GM18502 (cell line): ENCODE measurements at regions not wholly inside any gene's neighbourhood (a gene's known extent, or its start where the extent isn't known, plus 50 kb on each side); places are given as distances from the start of the nearest gene placed in this dataset.

Source experiments
- ATAC-seq: cut with Tn5 transposase; IDR thresholded peaks from one replicate; pipeline ENCODE4 v1.9.1; 2021; ENCODE audit warnings: mild to moderate bottlenecking; ENCODE audit not compliant: unreplicated experiment, poor library complexity

GRCh38 chr11:129324533-129325175, 51.0 kb upstream of the BARX2 start:
- no peak for ATAC-seq

- ATAC-seq: no peak
Measured at GRCh38 chr11:129323896-129324502, 51.6 kb upstream of the BARX2 start.

DNA sequence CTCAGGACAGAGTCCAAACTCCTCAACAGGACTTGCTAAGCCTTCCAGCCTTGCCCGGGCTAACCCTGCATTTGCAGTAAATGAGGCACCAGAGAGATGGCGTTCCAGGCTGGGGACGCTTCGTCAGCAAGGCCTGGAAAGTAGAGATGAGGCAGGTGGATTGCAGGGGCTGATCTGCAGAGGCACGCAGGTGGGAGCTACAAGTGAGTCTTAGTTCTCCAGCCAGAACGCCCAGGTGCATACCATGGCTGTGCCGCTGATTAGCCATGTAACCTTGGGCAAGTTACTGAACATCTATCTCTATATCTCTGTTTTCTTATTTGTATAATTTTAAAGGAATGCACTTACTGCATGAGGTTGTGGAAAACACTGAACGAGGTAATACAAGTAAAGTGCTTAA, 52.7 kb upstream of the BARX2 start:
- ATAC-seq: no peak

DNA sequence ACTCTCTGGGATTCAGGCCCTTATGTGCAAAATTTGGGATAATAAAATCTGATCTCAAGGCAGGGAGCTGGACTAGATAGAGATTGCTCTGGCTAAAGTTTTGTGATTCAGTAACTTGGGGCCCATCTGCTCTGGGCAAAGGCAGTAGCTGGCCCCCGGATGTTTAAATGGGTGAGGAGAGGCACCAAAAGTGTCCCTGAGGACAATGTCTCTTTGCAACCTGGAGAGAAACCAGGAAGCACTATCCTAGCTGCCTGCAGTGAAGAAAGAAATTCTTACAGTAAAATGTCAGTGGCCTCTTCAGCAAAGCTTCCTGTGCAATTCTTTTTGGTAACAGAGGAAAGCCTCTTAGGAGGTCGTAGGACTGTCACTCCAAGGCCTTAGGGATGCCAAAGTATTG, 54.6 kb upstream of the BARX2 start:
- ATAC-seq: no peak

DNA sequence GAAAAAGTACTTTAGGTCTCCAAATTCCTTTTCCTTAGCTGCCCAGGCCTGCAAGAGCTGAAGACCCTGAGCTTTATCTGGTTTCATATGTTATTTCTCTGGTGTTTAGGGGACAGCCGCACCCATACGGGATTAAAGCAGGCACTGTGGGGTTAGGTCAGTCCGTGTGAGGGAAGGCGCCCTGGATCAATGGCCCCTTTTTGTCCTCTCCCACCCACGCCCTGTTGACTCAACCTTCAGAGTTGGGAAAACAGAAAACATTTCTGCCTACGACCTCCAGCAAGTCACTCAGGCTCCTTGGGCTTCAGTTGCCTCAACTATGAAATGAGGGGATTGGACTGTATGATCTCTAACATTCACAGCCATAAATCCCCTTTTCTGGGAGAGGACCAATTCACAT, 55.2 kb upstream of the BARX2 start:
- no peak for ATAC-seq

GRCh38 chr11:129319751-129320150, 55.9 kb upstream of the BARX2 start:
- ATAC-seq: no peak

DNA sequence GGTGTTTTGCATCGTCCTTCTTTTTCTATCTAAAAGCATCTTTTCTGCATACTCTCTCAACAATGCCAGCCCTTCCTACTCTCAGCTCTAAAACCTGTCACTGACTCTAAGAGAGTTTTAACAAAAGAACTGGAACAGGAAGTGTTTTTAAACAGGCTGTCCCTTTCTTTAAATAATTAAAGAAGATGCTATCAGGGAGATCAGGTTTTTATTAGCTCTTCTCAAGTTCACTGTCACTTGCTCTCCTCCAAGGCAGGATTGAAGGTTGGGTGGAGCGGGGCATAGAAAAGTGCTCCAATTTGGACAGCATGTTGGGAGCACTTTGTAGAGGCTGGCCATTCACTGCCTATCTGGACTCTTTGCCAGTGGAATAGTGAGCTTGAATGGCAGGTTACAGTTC, 56.4 kb upstream of the BARX2 start:
- no peak for ATAC-seq

- ATAC-seq: no peak
Measured at GRCh38 chr11:129317571-129317970, 58.1 kb upstream of the BARX2 start.

- no peak for ATAC-seq
Measured at GRCh38 chr11:129316781-129317180, 58.9 kb upstream of the BARX2 start.

DNA sequence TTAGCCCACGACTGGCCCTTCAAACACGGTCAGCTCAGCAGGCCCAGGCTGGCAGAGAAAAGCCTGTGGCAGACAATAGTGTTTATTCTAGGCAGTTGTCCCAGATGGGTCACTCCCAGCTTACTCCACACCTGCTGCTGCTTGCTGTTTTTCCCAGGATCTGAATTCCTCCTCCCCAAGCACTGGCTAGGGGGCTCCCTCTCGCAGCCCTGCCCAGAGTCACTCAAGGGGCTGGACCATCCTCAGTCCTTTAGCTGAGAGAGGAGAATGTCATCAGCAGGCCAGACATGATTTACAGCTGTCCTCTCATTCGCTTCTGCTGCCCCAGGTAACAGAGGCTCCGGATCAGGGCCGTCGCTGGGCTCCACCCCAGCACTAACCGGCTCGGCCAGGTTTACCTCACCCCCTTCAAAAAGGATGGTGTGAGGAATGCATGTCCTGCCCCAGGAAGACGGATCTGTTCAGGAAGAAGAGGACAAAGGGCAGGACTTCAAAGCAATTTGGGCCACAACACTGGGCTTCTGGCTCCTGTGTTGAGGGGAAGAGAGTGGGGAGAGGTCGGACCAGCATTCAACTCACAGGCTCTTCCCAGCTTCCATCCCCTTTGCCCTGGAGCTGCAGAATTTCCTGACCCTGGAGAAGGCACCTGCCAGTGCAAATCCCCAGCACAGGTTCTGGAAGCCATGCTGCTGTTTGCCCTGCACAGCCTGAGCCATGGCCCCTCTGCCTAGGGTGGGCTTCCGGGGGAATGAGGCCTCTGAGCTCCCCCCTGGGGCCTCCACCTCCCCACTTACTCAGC, 59.7 kb upstream of the BARX2 start:
- ATAC-seq: no peak

GRCh38 chr11:129314371-129314770, 61.3 kb upstream of the BARX2 start:
- ATAC-seq: no peak

GRCh38 chr11:129313541-129314297, 61.9 kb upstream of the BARX2 start:
- ATAC-seq: no peak

- ATAC-seq: no peak
Measured at GRCh38 chr11:129312730-129313503, 62.7 kb upstream of the BARX2 start.

- no peak for ATAC-seq
Measured at GRCh38 chr11:129308241-129308865, 67.3 kb upstream of the BARX2 start.

DNA sequence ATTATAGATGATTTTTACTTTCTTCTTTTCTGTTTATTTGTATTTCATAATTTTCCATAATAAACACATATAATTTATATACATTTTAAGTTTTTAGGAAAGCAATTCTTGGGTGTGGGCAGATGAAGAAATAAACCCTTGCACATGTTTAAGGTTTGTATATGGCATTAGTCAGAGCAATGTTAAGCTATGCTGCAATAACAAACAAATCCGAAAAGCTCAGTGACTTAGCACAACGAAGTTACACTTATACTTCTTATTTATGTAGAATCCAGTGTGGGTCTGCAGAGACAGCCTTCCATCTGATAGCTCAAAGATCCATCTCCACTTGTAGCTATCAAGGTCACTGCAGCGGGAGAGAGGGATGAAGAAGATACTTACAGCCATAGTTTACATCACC, 68.5 kb upstream of the BARX2 start:
- ATAC-seq: no peak

- ATAC-seq: no peak
Measured at GRCh38 chr11:129302386-129303101, 73.1 kb upstream of the BARX2 start.

- ATAC-seq: no peak
Measured at GRCh38 chr11:129300099-129300498, 75.5 kb upstream of the BARX2 start.

DNA sequence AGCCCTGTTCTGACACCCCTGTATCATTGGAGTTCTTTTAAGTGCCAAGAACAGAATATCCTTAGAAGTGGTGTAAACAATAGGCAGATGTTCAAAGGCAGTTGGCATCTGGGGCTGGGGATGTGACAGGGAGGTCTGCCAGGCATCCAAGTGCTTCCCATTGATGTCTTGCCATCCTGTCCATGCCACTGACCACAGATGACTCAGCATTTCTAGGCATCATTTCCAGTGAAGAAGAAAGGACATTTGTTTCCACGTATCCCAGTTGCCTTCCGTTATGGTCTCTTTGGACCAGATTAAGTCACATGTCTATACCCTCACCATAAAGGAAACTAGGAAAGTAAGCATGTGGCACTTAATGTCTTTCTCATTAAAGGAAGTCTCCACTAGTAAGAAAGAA, 76.7 kb upstream of the BARX2 start:
- ATAC-seq: no peak

- ATAC-seq: no peak
Measured at GRCh38 chr11:129295746-129296145, 79.9 kb upstream of the BARX2 start.
